ENCODE measurements at regions not wholly inside any gene's neighbourhood (a gene's known extent, or its start where the extent isn't known, plus 50 kb on each side); places are given as distances from the start of the nearest gene placed in this dataset.

- no peak for DNase-seq (ENCODE audit: low spot score)
- in situ Hi-C loops (cut with HindIII; ENCODE audit: low sequenced_read_pairs) = no loop called here
These were observed 310.6 kb upstream of the MSX2 start for GRCh38 chr5:174413567-174414314.

- in situ Hi-C loops (cut with HindIII; ENCODE audit: low sequenced_read_pairs) = no loop called here
- no peak for DNase-seq (ENCODE audit: low spot score)
These were observed 310.1 kb upstream of the MSX2 start for GRCh38 chr5:174414315-174414710.

GRCh38 chr5:174418809-174419539 lies 305.4 kb upstream of the MSX2 start:
- in situ Hi-C loops (cut with HindIII; ENCODE audit: low sequenced_read_pairs) = no loop called here
- DNase-seq (ENCODE audit: low spot score) = no peak

GRCh38 chr5:174419540-174420132 lies 304.7 kb upstream of the MSX2 start:
- peak; percentile 69 for DNase-seq (ENCODE audit: low spot score)
- in situ Hi-C loops (cut with HindIII; ENCODE audit: low sequenced_read_pairs) = no loop called here

GRCh38 chr5:174420651-174421407 lies 303.6 kb upstream of the MSX2 start:
- DNase-seq (ENCODE audit: low spot score) = no peak
- in situ Hi-C loops (cut with HindIII; ENCODE audit: low sequenced_read_pairs) = no loop called here

GRCh38 chr5:174421408-174421805 lies 303.0 kb upstream of the MSX2 start:
- no peak for DNase-seq (ENCODE audit: low spot score)
- in situ Hi-C loops (cut with HindIII; ENCODE audit: low sequenced_read_pairs) = no loop called here

- in situ Hi-C loops (cut with HindIII; ENCODE audit: low sequenced_read_pairs) = no loop called here
- DNase-seq (ENCODE audit: low spot score) = no peak
These were observed 300.8 kb upstream of the MSX2 start for GRCh38 chr5:174423558-174423957.

- DNase-seq (ENCODE audit: low spot score) = peak; percentile 37
- in situ Hi-C loops (cut with HindIII; ENCODE audit: low sequenced_read_pairs) = no loop called here
These were observed 299.9 kb upstream of the MSX2 start for GRCh38 chr5:174424219-174425053.

GRCh38 chr5:174425271-174425963 lies 299.0 kb upstream of the MSX2 start:
- DNase-seq (ENCODE audit: low spot score) = no peak
- in situ Hi-C loops (cut with HindIII; ENCODE audit: low sequenced_read_pairs) = no loop called here

- in situ Hi-C loops (cut with HindIII; ENCODE audit: low sequenced_read_pairs) = no loop called here
- DNase-seq (ENCODE audit: low spot score) = no peak
These were observed 298.5 kb upstream of the MSX2 start for GRCh38 chr5:174425964-174426290.

- DNase-seq (ENCODE audit: low spot score) = no peak
- in situ Hi-C loops (cut with HindIII; ENCODE audit: low sequenced_read_pairs) = no loop called here
These were observed 298.0 kb upstream of the MSX2 start for GRCh38 chr5:174426388-174426787.

GRCh38 chr5:174426851-174427250 lies 297.5 kb upstream of the MSX2 start:
- in situ Hi-C loops (cut with HindIII; ENCODE audit: low sequenced_read_pairs) = no loop called here
- no peak for DNase-seq (ENCODE audit: low spot score)

- no peak for DNase-seq (ENCODE audit: low spot score)
- in situ Hi-C loops (cut with HindIII; ENCODE audit: low sequenced_read_pairs) = no loop called here
These were observed 297.1 kb upstream of the MSX2 start for GRCh38 chr5:174427304-174427703.

- in situ Hi-C loops (cut with HindIII; ENCODE audit: low sequenced_read_pairs) = no loop called here
- no peak for DNase-seq (ENCODE audit: low spot score)
These were observed 295.5 kb upstream of the MSX2 start for GRCh38 chr5:174428895-174429294.

GRCh38 chr5:174430940-174431339 lies 293.4 kb upstream of the MSX2 start:
- in situ Hi-C loops (cut with HindIII; ENCODE audit: low sequenced_read_pairs) = no loop called here
- DNase-seq (ENCODE audit: low spot score) = no peak

- DNase-seq (ENCODE audit: low spot score) = no peak
- in situ Hi-C loops (cut with HindIII; ENCODE audit: low sequenced_read_pairs) = no loop called here
These were observed 292.9 kb upstream of the MSX2 start for GRCh38 chr5:174431504-174431903.

GRCh38 chr5:174433098-174433497 lies 291.3 kb upstream of the MSX2 start:
- in situ Hi-C loops (cut with HindIII; ENCODE audit: low sequenced_read_pairs) = no loop called here
- no peak for DNase-seq (ENCODE audit: low spot score)

- no peak for DNase-seq (ENCODE audit: low spot score)
- in situ Hi-C loops (cut with HindIII; ENCODE audit: low sequenced_read_pairs) = no loop called here
These were observed 287.6 kb upstream of the MSX2 start for GRCh38 chr5:174436750-174437149.

All from G401 (cell line).